ENCODE measurements at regions not wholly inside any gene's neighbourhood (a gene's known extent, or its start where the extent isn't known, plus 50 kb on each side); places are given as distances from the start of the nearest gene placed in this dataset.

DNA sequence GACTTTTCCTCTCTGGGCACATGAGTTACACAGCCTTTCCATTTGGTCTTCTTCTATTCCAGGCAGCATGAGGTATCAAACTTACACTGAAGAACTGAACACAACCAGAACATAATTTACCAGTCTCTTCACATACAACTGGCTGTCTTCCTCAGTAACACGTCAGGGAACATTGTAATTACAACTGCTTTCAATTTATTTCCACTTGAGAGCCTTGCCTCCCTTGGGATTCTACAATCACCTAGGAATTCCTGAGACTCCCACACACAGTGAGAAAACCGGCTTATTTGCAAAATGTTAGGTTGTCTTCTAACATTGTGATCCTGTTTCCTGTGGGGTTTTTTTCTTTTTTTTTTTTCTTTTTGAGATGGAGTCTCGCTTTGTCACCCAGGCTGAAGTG, 149.9 kb downstream of the TMX3 start:
- H3K27me3 ChIP-seq (ENCODE audit: insufficient read depth, low read length) = no peaks in the 10 kb centered on the region
- H3K36me3 ChIP-seq (ENCODE audit: insufficient read depth, low read length) = no peaks in the 10 kb centered on the region
- no peak overlapping the region for H3K27ac ChIP-seq (ENCODE audit: low read depth, low read length, poor library complexity, severe bottlenecking)
- H3K9ac ChIP-seq (ENCODE audit: low read length) = no peak overlapping the region
- H3K9me3 ChIP-seq (ENCODE audit: low read length) = no peaks in the 10 kb centered on the region
- no peaks in the 10 kb centered on the region for H3K9me2 ChIP-seq (ENCODE audit: low read depth, low read length)
- no peaks in the 10 kb centered on the region for H3F3A ChIP-seq (ENCODE audit: insufficient read depth, low read length)
- H4K20me1 ChIP-seq (ENCODE audit: insufficient read depth, low read length) = no peaks in the 10 kb centered on the region
- no peak overlapping the region for H3K4me3 ChIP-seq (ENCODE audit: low read depth, low read length, poor library complexity, severe bottlenecking)
- H2AFZ ChIP-seq (ENCODE audit: low read length) = no peak overlapping the region
- no peak for TF ChIP-seq EZH2 (IDR thresholded peaks at IDR 0.05; ENCODE audit: borderline replicate concordance, low read length)
- TF ChIP-seq, protein P1, sequence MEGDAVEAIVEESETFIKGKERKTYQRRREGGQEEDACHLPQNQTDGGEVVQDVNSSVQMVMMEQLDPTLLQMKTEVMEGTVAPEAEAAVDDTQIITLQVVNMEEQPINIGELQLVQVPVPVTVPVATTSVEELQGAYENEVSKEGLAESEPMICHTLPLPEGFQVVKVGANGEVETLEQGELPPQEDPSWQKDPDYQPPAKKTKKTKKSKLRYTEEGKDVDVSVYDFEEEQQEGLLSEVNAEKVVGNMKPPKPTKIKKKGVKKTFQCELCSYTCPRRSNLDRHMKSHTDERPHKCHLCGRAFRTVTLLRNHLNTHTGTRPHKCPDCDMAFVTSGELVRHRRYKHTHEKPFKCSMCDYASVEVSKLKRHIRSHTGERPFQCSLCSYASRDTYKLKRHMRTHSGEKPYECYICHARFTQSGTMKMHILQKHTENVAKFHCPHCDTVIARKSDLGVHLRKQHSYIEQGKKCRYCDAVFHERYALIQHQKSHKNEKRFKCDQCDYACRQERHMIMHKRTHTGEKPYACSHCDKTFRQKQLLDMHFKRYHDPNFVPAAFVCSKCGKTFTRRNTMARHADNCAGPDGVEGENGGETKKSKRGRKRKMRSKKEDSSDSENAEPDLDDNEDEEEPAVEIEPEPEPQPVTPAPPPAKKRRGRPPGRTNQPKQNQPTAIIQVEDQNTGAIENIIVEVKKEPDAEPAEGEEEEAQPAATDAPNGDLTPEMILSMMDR (IDR thresholded peaks at IDR 0.05; ENCODE audit: low read length) = no peak
- H3K4me1 ChIP-seq (ENCODE audit: insufficient read depth, low read length, severe bottlenecking) = no peaks in the 10 kb centered on the region
- no peaks in the 10 kb centered on the region for H3K79me2 ChIP-seq (ENCODE audit: insufficient read depth, low read length)
- H3K4me2 ChIP-seq (ENCODE audit: low read length) = no peak overlapping the region

- no peaks in the 10 kb centered on the region for H4K20me1 ChIP-seq (ENCODE audit: insufficient read depth, low read length)
- no peaks in the 10 kb centered on the region for H3K9me2 ChIP-seq (ENCODE audit: low read depth, low read length)
- TF ChIP-seq EZH2 (IDR thresholded peaks at IDR 0.05; ENCODE audit: borderline replicate concordance, low read length) = no peak
- TF ChIP-seq, protein P1 (IDR thresholded peaks at IDR 0.05; ENCODE audit: low read length) = no peak
- H3K9me3 ChIP-seq (ENCODE audit: low read length) = no peaks in the 10 kb centered on the region
- H3K27me3 ChIP-seq (ENCODE audit: insufficient read depth, low read length) = no peaks in the 10 kb centered on the region
- no peaks in the 10 kb centered on the region for H3K4me1 ChIP-seq (ENCODE audit: insufficient read depth, low read length, severe bottlenecking)
- no peak overlapping the region for H3K27ac ChIP-seq (ENCODE audit: low read depth, low read length, poor library complexity, severe bottlenecking)
- no peaks in the 10 kb centered on the region for H3K36me3 ChIP-seq (ENCODE audit: insufficient read depth, low read length)
- no peak overlapping the region for H2AFZ ChIP-seq (ENCODE audit: low read length)
- no peaks in the 10 kb centered on the region for H3F3A ChIP-seq (ENCODE audit: insufficient read depth, low read length)
- no peak overlapping the region for H3K9ac ChIP-seq (ENCODE audit: low read length)
- no peaks in the 10 kb centered on the region for H3K79me2 ChIP-seq (ENCODE audit: insufficient read depth, low read length)
- H3K4me3 ChIP-seq (ENCODE audit: low read depth, low read length, poor library complexity, severe bottlenecking) = no peak overlapping the region
- no peak overlapping the region for H3K4me2 ChIP-seq (ENCODE audit: low read length)
These were observed 150.6 kb downstream of the TMX3 start for GRCh38 chr18:68564351-68564750.

- no peak overlapping the region for H3K4me2 ChIP-seq (ENCODE audit: low read length)
- no peaks in the 10 kb centered on the region for H3K9me3 ChIP-seq (ENCODE audit: low read length)
- no peaks in the 10 kb centered on the region for H3K79me2 ChIP-seq (ENCODE audit: insufficient read depth, low read length)
- H3K4me3 ChIP-seq (ENCODE audit: low read depth, low read length, poor library complexity, severe bottlenecking) = no peak overlapping the region
- no peaks in the 10 kb centered on the region for H3F3A ChIP-seq (ENCODE audit: insufficient read depth, low read length)
- no peak for TF ChIP-seq EZH2 (IDR thresholded peaks at IDR 0.05; ENCODE audit: borderline replicate concordance, low read length)
- TF ChIP-seq, protein P1 (IDR thresholded peaks at IDR 0.05; ENCODE audit: low read length) = no peak
- no peaks in the 10 kb centered on the region for H3K9me2 ChIP-seq (ENCODE audit: low read depth, low read length)
- no peak overlapping the region for H2AFZ ChIP-seq (ENCODE audit: low read length)
- H4K20me1 ChIP-seq (ENCODE audit: insufficient read depth, low read length) = no peaks in the 10 kb centered on the region
- no peaks in the 10 kb centered on the region for H3K4me1 ChIP-seq (ENCODE audit: insufficient read depth, low read length, severe bottlenecking)
- no peak overlapping the region for H3K9ac ChIP-seq (ENCODE audit: low read length)
- H3K27me3 ChIP-seq (ENCODE audit: insufficient read depth, low read length) = no peaks in the 10 kb centered on the region
- H3K36me3 ChIP-seq (ENCODE audit: insufficient read depth, low read length) = no peaks in the 10 kb centered on the region
- H3K27ac ChIP-seq (ENCODE audit: low read depth, low read length, poor library complexity, severe bottlenecking) = no peak overlapping the region
These were observed 154.8 kb downstream of the TMX3 start for GRCh38 chr18:68560128-68560527.

All from OCI-LY1 (cell line).